HG03175 (cell line): ENCODE measurements at regions not wholly inside any gene's neighbourhood (a gene's known extent, or its start where the extent isn't known, plus 50 kb on each side); places are given as distances from the start of the nearest gene placed in this dataset.

Experiments
- ATAC-seq: cut with Tn5 transposase; IDR thresholded peaks from one replicate; pipeline ENCODE4 v1.9.1; 2021; ENCODE audit warnings: mild to moderate bottlenecking, moderate library complexity; ENCODE audit not compliant: unreplicated experiment

- no peak for ATAC-seq
These were observed 540.8 kb upstream of the SPHKAP start for GRCh38 chr2:228722311-228722710.

GRCh38 chr2:228720895-228721294 lies 539.4 kb upstream of the SPHKAP start:
- ATAC-seq = no peak

GRCh38 chr2:228709788-228710371 lies 528.4 kb upstream of the SPHKAP start:
- no peak for ATAC-seq

- ATAC-seq = no peak
These were observed 526.4 kb upstream of the SPHKAP start for GRCh38 chr2:228707846-228708245.

- no peak for ATAC-seq
These were observed 523.8 kb upstream of the SPHKAP start for GRCh38 chr2:228705318-228705717.

- ATAC-seq = no peak
These were observed 521.7 kb upstream of the SPHKAP start for GRCh38 chr2:228703152-228703551.

GRCh38 chr2:228701506-228701905 lies 520.0 kb upstream of the SPHKAP start:
- ATAC-seq = no peak

GRCh38 chr2:228700638-228701037 lies 519.2 kb upstream of the SPHKAP start:
- ATAC-seq = no peak

- no peak for ATAC-seq
These were observed 518.4 kb upstream of the SPHKAP start for GRCh38 chr2:228699888-228700287.

GRCh38 chr2:228699400-228699799 lies 517.9 kb upstream of the SPHKAP start:
- ATAC-seq = no peak

GRCh38 chr2:228698963-228699362 lies 517.5 kb upstream of the SPHKAP start:
- ATAC-seq = no peak

GRCh38 chr2:228697456-228697855 lies 516.0 kb upstream of the SPHKAP start:
- ATAC-seq = no peak

- ATAC-seq = no peak
These were observed 509.2 kb upstream of the SPHKAP start for GRCh38 chr2:228690681-228691080.

GRCh38 chr2:228689053-228689452 lies 507.6 kb upstream of the SPHKAP start:
- ATAC-seq = no peak

GRCh38 chr2:228688007-228688645 lies 506.6 kb upstream of the SPHKAP start:
- no peak for ATAC-seq

GRCh38 chr2:228681979-228682378 lies 500.5 kb upstream of the SPHKAP start:
- ATAC-seq = no peak

- ATAC-seq = no peak
These were observed 499.9 kb upstream of the SPHKAP start for GRCh38 chr2:228681426-228681825.

GRCh38 chr2:228678110-228678509 lies 496.6 kb upstream of the SPHKAP start:
- no peak for ATAC-seq

GRCh38 chr2:228675646-228676045 lies 494.2 kb upstream of the SPHKAP start:
- ATAC-seq = no peak

GRCh38 chr2:228675091-228675490 lies 493.6 kb upstream of the SPHKAP start:
- no peak for ATAC-seq

GRCh38 chr2:228673876-228674554 lies 492.5 kb upstream of the SPHKAP start:
- ATAC-seq = no peak

GRCh38 chr2:228669690-228670089 lies 488.2 kb upstream of the SPHKAP start:
- no peak for ATAC-seq
